Stimulated activated CD4-positive, alpha-beta T cell treated with anti-CD3 and anti-CD28 coated beads, TNF-alpha, amount 100 ng/mL, for 1 hour (primary cell): ENCODE measurements at regions not wholly inside any gene's neighbourhood (a gene's known extent, or its start where the extent isn't known, plus 50 kb on each side); places are given as distances from the start of the nearest gene placed in this dataset.

Experiments used
- DNase-seq, 3 donors: peaks; one replicate each; pipeline ENCODE4 v3.0.0-alpha.2; 2020; ENCODE audit warnings: low read depth in 3 of 3, low spot score in 1 of 3

- no peak for DNase-seq
These were observed 378.2 kb upstream of the ZMIZ1 start for GRCh38 chr10:78690354-78691111.

- no peak for DNase-seq
These were observed 377.3 kb upstream of the ZMIZ1 start for GRCh38 chr10:78691301-78692030.

GRCh38 chr10:78692071-78692470 lies 376.7 kb upstream of the ZMIZ1 start:
- no peak for DNase-seq

GRCh38 chr10:78695846-78696245 lies 372.9 kb upstream of the ZMIZ1 start:
- DNase-seq: no peak

GRCh38 chr10:78696791-78697395 lies 371.9 kb upstream of the ZMIZ1 start:
- no peak for DNase-seq

GRCh38 chr10:78699971-78700370 lies 368.8 kb upstream of the ZMIZ1 start:
- no peak for DNase-seq

- no peak for DNase-seq
These were observed 368.4 kb upstream of the ZMIZ1 start for GRCh38 chr10:78700413-78700812.

- no peak for DNase-seq
These were observed 367.8 kb upstream of the ZMIZ1 start for GRCh38 chr10:78700816-78701520.

- no peak for DNase-seq
These were observed 366.6 kb upstream of the ZMIZ1 start for GRCh38 chr10:78702186-78702585.

- DNase-seq: no peak
These were observed 365.9 kb upstream of the ZMIZ1 start for GRCh38 chr10:78702876-78703275.

- DNase-seq: no peak
These were observed 365.2 kb upstream of the ZMIZ1 start for GRCh38 chr10:78703593-78703992.

- DNase-seq: no peak
These were observed 362.5 kb upstream of the ZMIZ1 start for GRCh38 chr10:78706256-78706655.

- no peak for DNase-seq
These were observed 361.8 kb upstream of the ZMIZ1 start for GRCh38 chr10:78706726-78707540.

- no peak for DNase-seq
These were observed 361.0 kb upstream of the ZMIZ1 start for GRCh38 chr10:78707745-78708144.

- no peak for DNase-seq
These were observed 356.6 kb upstream of the ZMIZ1 start for GRCh38 chr10:78712147-78712546.

- DNase-seq: no peak
These were observed 355.1 kb upstream of the ZMIZ1 start for GRCh38 chr10:78713659-78714058.

GRCh38 chr10:78714225-78714624 lies 354.5 kb upstream of the ZMIZ1 start:
- DNase-seq: no peak

- DNase-seq: no peak
These were observed 353.3 kb upstream of the ZMIZ1 start for GRCh38 chr10:78715435-78715834.

GRCh38 chr10:78716043-78716660 lies 352.6 kb upstream of the ZMIZ1 start:
- no peak for DNase-seq

GRCh38 chr10:78717200-78717599 lies 351.6 kb upstream of the ZMIZ1 start:
- DNase-seq: no peak
